SK-N-SH (cell line): ENCODE measurements at regions not wholly inside any gene's neighbourhood (a gene's known extent, or its start where the extent isn't known, plus 50 kb on each side); places are given as distances from the start of the nearest gene placed in this dataset.

Experiments
- CTCF ChIA-PET: fragments of 300-600, 350-600 bp; formaldehyde crosslinking; extraction: SDS; loops from one replicate; lab custom pipeline; 2021; lab: Yijun Ruan, JAX
- POLR2A ChIA-PET: fragments of 350-600 bp; sonication (Branson Sonifier 250); formaldehyde crosslinking; extraction: SDS; loops from one replicate; lab custom pipeline; 2020; ENCODE audit warnings: antibody characterized with exemption, inconsistent platforms; lab: Yijun Ruan, JAX
- DNase-seq: peaks from one replicate; pipeline ENCODE4 v3.0.0; 2012
- H2AFZ ChIP-seq: fragments of 200-600 bp; sonication (generic); 2 replicates; pipeline ENCODE4 v1.8.1; 2016; ENCODE audit warnings: antibody characterized with exemption, mild to moderate bottlenecking, low read depth
- H3F3A ChIP-seq: fragments of 200-600 bp; sonication (generic); replicated peaks from 2 replicates; pipeline ENCODE3; 2016; ENCODE audit warnings: antibody characterized with exemption, mild to moderate bottlenecking; ENCODE audit not compliant: insufficient read depth
- H3K27ac ChIP-seq, 2 experiments: fragments of 200-500 bp in 1 of 2; fragments of 200-600 bp in 1 of 2; sonication (Bioruptor generic) in 1 of 2; sonication (generic), shearing (Covaris generic) in 1 of 2; 2 replicates each; pipeline versions ENCODE4 v1.5.1 to v1.6.1; 2014 to 2016; ENCODE audit warnings: low read depth in 2 of 2, inconsistent platforms in 1 of 2, low read length in 1 of 2, mild to moderate bottlenecking in 1 of 2, mixed read lengths in 1 of 2
- H3K27me3 ChIP-seq: fragments of 200-600 bp; sonication (generic), shearing (Covaris generic); 2 replicates; pipeline ENCODE4 v1.6.1; 2016; ENCODE audit warnings: mixed run types; ENCODE audit not compliant: insufficient read depth
- H3K36me3 ChIP-seq, 2 experiments: fragments of 200-500 bp in 1 of 2; fragments of 200-600 bp in 1 of 2; sonication (Bioruptor generic) in 1 of 2; sonication (generic) in 1 of 2; replicated peaks in 1 of 2; 2 replicates each; pipeline versions ENCODE3 to v1.5.1; 2014 to 2016; ENCODE audit warnings: low read length in 1 of 2, mild to moderate bottlenecking in 1 of 2; ENCODE audit not compliant: insufficient read depth in 2 of 2, control insufficient read depth in 1 of 2
- H3K4me1 ChIP-seq, 2 experiments: fragments of 200-500 bp in 1 of 2; fragments of 200-600 bp in 1 of 2; sonication (Bioruptor generic) in 1 of 2; sonication (generic), shearing (Covaris generic) in 1 of 2; 2 replicates each; pipeline versions ENCODE4 v1.5.1 to v1.6.1; 2014 to 2016; ENCODE audit warnings: low read depth in 1 of 2, low read length in 1 of 2, mixed run types in 1 of 2; ENCODE audit not compliant: insufficient read depth in 2 of 2, control insufficient read depth in 1 of 2
- H3K4me2 ChIP-seq: fragments of 200-600 bp; sonication (generic), shearing (Covaris generic); 2 replicates; pipeline ENCODE4 v1.6.1; 2017; ENCODE audit warnings: mixed run types
- H3K4me3 ChIP-seq, 2 experiments: fragments of 200-500 bp in 1 of 2; fragments of 200-600 bp in 1 of 2; sonication (Bioruptor generic) in 1 of 2; sonication (generic), shearing (Covaris generic) in 1 of 2; 2 replicates each; pipeline versions ENCODE4 v1.5.1 to v1.8.1; 2014 to 2016; ENCODE audit warnings: low read depth in 2 of 2, inconsistent platforms in 1 of 2, low read length in 1 of 2, mild to moderate bottlenecking in 1 of 2, mixed read lengths in 1 of 2, moderate library complexity in 1 of 2
- H3K79me2 ChIP-seq: fragments of 200-600 bp; sonication (generic); 2 replicates; pipeline ENCODE4 v1.8.1; 2017; ENCODE audit warnings: mild to moderate bottlenecking; ENCODE audit not compliant: insufficient read depth
- H3K9ac ChIP-seq: fragments of 200-600 bp; sonication (generic); 2 replicates; pipeline ENCODE4 v1.6.1; 2017; ENCODE audit warnings: mixed run types
- H3K9me2 ChIP-seq: fragments of 200-600 bp; sonication (generic); 2 replicates; pipeline ENCODE4 v1.6.1; 2017; ENCODE audit warnings: mixed run types
- H3K9me3 ChIP-seq: fragments of 200-600 bp; sonication (generic); 2 replicates; pipeline ENCODE4 v1.6.1; 2017; ENCODE audit warnings: mixed run types, mild to moderate bottlenecking, moderate library complexity
- H4K20me1 ChIP-seq: fragments of 200-600 bp; sonication (generic); 2 replicates; pipeline ENCODE4 v1.6.1; 2017; ENCODE audit warnings: mild to moderate bottlenecking, mixed run types; ENCODE audit not compliant: insufficient read depth
- CHD2 ChIP-seq: fragments of 150-350 bp; IDR thresholded peaks from 2 replicates; pipeline ENCODE4 v1.6.1; 2018; ENCODE audit warnings: low read length; ENCODE audit not compliant: partially characterized antibody
- EP300 ChIP-seq, 2 experiments: IDR thresholded peaks; 2 replicates each; pipeline versions ENCODE4 v1.4.0 to v1.6.1; 2012; ENCODE audit warnings: borderline replicate concordance in 1 of 2, low read depth in 1 of 2, low read length in 1 of 2
- FOSL2 ChIP-seq: IDR thresholded peaks from 2 replicates; pipeline ENCODE4 v1.4.0; 2012; ENCODE audit warnings: low read depth, mild to moderate bottlenecking, moderate library complexity, borderline replicate concordance
- FOXJ3 ChIP-seq: sonication (generic); formaldehyde crosslinking; IDR thresholded peaks from 2 replicates; pipeline ENCODE4 v1.5.1; 2020; ENCODE audit warnings: mild to moderate bottlenecking, missing genetic modification reagents
- FOXM1 ChIP-seq: IDR thresholded peaks from 2 replicates; pipeline ENCODE4 v1.4.0; 2012; ENCODE audit warnings: low read depth, mild to moderate bottlenecking
- JUND ChIP-seq: IDR thresholded peaks from 2 replicates; pipeline ENCODE4 v1.4.0; 2012
- MEF2A ChIP-seq: IDR thresholded peaks from 2 replicates; pipeline ENCODE4 v1.4.0; 2012; ENCODE audit warnings: low read depth, borderline replicate concordance
- MXI1 ChIP-seq: IDR thresholded peaks from 2 replicates; pipeline ENCODE4 v1.6.1; 2012; ENCODE audit warnings: mild to moderate bottlenecking, low read depth, low read length, improper control_type of control experiment
- NFIC ChIP-seq: IDR thresholded peaks from 2 replicates; pipeline ENCODE4 v1.4.0; 2012; ENCODE audit warnings: borderline replicate concordance
- NRF1 ChIP-seq: IDR thresholded peaks from 2 replicates; pipeline ENCODE4 v1.6.1; 2012; ENCODE audit warnings: low read depth, mild to moderate bottlenecking, low read length
- POLR2AphosphoS5 ChIP-seq: IDR thresholded peaks from 2 replicates; pipeline ENCODE4 v1.6.1; 2012; ENCODE audit warnings: low read depth, low read length
- RAD21 ChIP-seq: IDR thresholded peaks from 2 replicates; pipeline ENCODE4 v1.6.1; 2012; ENCODE audit warnings: mild to moderate bottlenecking, low read length
- RCOR1 ChIP-seq: fragments of 150-350 bp; IDR thresholded peaks from 2 replicates; pipeline ENCODE4 v1.6.1; 2017; ENCODE audit warnings: antibody characterized with exemption, low read length
- SIN3A ChIP-seq: IDR thresholded peaks from 2 replicates; pipeline ENCODE4 v1.6.1; 2012; ENCODE audit warnings: low read depth, mild to moderate bottlenecking, low read length, moderate library complexity, borderline replicate concordance
- TAF1 ChIP-seq: IDR thresholded peaks from 2 replicates; pipeline ENCODE4 v1.6.1; 2012; ENCODE audit warnings: low read depth, mild to moderate bottlenecking, low read length, moderate library complexity, borderline replicate concordance
- TEAD4 ChIP-seq: IDR thresholded peaks from 2 replicates; pipeline ENCODE4 v1.4.0; 2012; ENCODE audit warnings: mild to moderate bottlenecking, borderline replicate concordance; ENCODE audit not compliant: insufficient read depth
- YY1 ChIP-seq: IDR thresholded peaks from 2 replicates; pipeline ENCODE4 v1.4.0; 2012; ENCODE audit warnings: low read depth, mild to moderate bottlenecking
- WGBS: methylation state at CpG from one replicate; pipeline ENCODE4 v1.1.6; 2017; ENCODE audit warnings: low lambda C conversion rate; 5-methylcytosine and 5-hydroxymethylcytosine counted together
- TF ChIP-seq, protein P1 (sequence below): IDR thresholded peaks from 2 replicates; pipeline ENCODE4; 2012
- TF ChIP-seq, protein P2 (sequence below): IDR thresholded peaks from 2 replicates; pipeline ENCODE4 v1.4.0; 2012; ENCODE audit warnings: low read depth, borderline replicate concordance
- TF ChIP-seq, protein P3 (sequence below): fragments of 150-350 bp; IDR thresholded peaks from 2 replicates; pipeline ENCODE4 v1.6.1; 2016; ENCODE audit warnings: mild to moderate bottlenecking, low read depth, low read length

DNA sequence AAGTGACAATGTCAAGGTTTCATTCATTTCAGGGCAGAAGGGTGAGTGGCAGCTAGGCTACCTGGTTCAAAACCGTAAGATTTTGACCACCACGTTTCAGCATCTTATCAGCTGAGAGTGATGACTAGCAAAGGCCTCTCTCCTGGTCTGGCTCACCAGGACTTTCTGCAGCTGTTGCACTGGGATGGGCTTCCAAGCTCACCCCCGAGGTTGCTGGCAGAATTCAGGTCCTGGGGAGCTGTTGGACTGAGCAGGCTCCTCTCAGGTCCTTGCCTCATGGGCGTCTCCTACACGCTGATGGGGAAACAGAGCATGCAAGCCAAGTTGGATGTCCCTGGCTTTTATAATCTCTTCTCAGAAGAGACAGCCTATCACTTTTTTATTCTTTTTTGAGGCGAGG, 88.8 kb upstream of the RNU6-1 start:
- H3K9me3 ChIP-seq = no peaks in the 10 kb centered on the region
- no peaks in the 10 kb centered on the region for H3K9me2 ChIP-seq
- ChIA-PET CTCF (no interaction called here), POLR2A (no interaction called here)
- H3K27ac ChIP-seq = no peak overlapping the region
- 66% methylated on average over 5 of the region's 6 CpGs for WGBS
- no peak for TF ChIP-seq NFIC
- TF ChIP-seq, all 33 proteins: peak for 0
- no peak for DNase-seq
- H3F3A ChIP-seq = peaks cover 3% of the 10 kb centered on the region
- H3K4me3 ChIP-seq = no peak overlapping the region
- H4K20me1 ChIP-seq = no peaks in the 10 kb centered on the region
- H3K36me3 ChIP-seq = no peaks in the 10 kb centered on the region
- H3K4me1 ChIP-seq = peaks cover 0 to 6% of the 10 kb centered on the region in 2 experiments; a peak in 1 of 4 replicates
- no peaks in the 10 kb centered on the region for H3K79me2 ChIP-seq
- no peak overlapping the region for H3K9ac ChIP-seq
- no peak overlapping the region for H2AFZ ChIP-seq
- H3K4me2 ChIP-seq = no peak overlapping the region; the same call in 1 of the 2 replicates
- no peaks in the 10 kb centered on the region for H3K27me3 ChIP-seq

DNA sequence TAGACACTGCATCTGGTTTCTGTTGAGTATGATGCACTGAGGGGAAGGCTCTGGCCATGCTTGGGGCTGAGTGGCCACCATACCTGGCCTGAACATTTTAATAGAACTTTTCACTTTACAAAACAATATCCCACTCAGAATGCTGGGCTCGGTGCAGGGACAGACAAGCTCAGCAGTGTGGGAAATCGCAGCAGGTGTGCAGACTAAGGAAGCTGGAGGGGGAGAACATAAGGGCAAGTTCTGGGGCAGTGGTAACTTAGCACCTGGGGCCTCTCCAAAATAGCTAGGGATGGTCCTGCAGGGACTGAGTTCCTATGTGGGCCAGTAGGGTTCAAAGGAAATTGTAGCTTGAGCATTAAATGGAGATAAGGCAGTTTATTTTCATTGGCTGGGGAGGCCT, 90.9 kb upstream of the RNU6-1 start:
- POLR2A ChIA-PET = no interaction called here
- WGBS = 70% methylated on average over 2 of the region's 2 CpGs

More for the DNA sequence above, 90.9 kb upstream of the RNU6-1 start:
- Histone ChIP-seq H3F3A (peaks cover 3% of the 10 kb centered on the region), H3K36me3 (no peaks in the 10 kb centered on the region), H4K20me1 (no peaks in the 10 kb centered on the region), H3K79me2 (no peaks in the 10 kb centered on the region), H3K27ac (no peak overlapping the region), H3K9me3 (no peaks in the 10 kb centered on the region), H3K9ac (no peak overlapping the region), H3K4me2 (no peak overlapping the region), H3K4me1 (peaks cover 0 to 6% of the 10 kb centered on the region in 2 experiments; a peak in 1 of 4 replicates), H3K4me3 (no peak overlapping the region)
- CTCF ChIA-PET = no interaction called here
- no peak for DNase-seq
- no peak for TF ChIP-seq TEAD4
- no peak for TF ChIP-seq RCOR1
- TF ChIP-seq SIN3A = no peak
- TF ChIP-seq FOXJ3 = no peak
- no peak for TF ChIP-seq YY1
- TF ChIP-seq, protein P1, sequence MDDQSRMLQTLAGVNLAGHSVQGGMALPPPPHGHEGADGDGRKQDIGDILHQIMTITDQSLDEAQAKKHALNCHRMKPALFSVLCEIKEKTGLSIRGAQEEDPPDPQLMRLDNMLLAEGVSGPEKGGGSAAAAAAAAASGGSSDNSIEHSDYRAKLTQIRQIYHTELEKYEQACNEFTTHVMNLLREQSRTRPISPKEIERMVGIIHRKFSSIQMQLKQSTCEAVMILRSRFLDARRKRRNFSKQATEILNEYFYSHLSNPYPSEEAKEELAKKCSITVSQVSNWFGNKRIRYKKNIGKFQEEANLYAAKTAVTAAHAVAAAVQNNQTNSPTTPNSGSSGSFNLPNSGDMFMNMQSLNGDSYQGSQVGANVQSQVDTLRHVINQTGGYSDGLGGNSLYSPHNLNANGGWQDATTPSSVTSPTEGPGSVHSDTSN = no peak
- TF ChIP-seq JUND = no peak
- no peak for TF ChIP-seq FOXM1
- TF ChIP-seq, protein P2, sequence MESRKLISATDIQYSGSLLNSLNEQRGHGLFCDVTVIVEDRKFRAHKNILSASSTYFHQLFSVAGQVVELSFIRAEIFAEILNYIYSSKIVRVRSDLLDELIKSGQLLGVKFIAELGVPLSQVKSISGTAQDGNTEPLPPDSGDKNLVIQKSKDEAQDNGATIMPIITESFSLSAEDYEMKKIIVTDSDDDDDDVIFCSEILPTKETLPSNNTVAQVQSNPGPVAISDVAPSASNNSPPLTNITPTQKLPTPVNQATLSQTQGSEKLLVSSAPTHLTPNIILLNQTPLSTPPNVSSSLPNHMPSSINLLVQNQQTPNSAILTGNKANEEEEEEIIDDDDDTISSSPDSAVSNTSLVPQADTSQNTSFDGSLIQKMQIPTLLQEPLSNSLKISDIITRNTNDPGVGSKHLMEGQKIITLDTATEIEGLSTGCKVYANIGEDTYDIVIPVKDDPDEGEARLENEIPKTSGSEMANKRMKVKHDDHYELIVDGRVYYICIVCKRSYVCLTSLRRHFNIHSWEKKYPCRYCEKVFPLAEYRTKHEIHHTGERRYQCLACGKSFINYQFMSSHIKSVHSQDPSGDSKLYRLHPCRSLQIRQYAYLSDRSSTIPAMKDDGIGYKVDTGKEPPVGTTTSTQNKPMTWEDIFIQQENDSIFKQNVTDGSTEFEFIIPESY = no peak
- TF ChIP-seq TAF1 = no peak
- no peak for TF ChIP-seq EP300 (IDR thresholded peaks at IDR 0.05; ENCODE audit: borderline replicate concordance in 1 of 2, low read depth in 1 of 2, low read length in 1 of 2)
- TF ChIP-seq, protein P3, sequence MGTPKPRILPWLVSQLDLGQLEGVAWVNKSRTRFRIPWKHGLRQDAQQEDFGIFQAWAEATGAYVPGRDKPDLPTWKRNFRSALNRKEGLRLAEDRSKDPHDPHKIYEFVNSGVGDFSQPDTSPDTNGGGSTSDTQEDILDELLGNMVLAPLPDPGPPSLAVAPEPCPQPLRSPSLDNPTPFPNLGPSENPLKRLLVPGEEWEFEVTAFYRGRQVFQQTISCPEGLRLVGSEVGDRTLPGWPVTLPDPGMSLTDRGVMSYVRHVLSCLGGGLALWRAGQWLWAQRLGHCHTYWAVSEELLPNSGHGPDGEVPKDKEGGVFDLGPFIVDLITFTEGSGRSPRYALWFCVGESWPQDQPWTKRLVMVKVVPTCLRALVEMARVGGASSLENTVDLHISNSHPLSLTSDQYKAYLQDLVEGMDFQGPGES = no peak
- TF ChIP-seq MXI1 = no peak
- TF ChIP-seq CHD2 = no peak
- no peak for TF ChIP-seq RAD21
- TF ChIP-seq MEF2A = no peak
- TF ChIP-seq POLR2AphosphoS5 = no peak
- TF ChIP-seq NRF1 = no peak
- TF ChIP-seq FOSL2 = no peak
- TF ChIP-seq, all 33 proteins: peak for 0
- no peaks in the 10 kb centered on the region for H3K9me2 ChIP-seq
- H3K27me3 ChIP-seq = no peaks in the 10 kb centered on the region
- H2AFZ ChIP-seq = no peak overlapping the region
